IPS-15b (cell line): ENCODE measurements at regions not wholly inside any gene's neighbourhood (a gene's known extent, or its start where the extent isn't known, plus 50 kb on each side); places are given as distances from the start of the nearest gene placed in this dataset.

Experiments
- H3K27me3 ChIP-seq: one replicate; pipeline ENCODE4 v1.6.1; 2013; ENCODE audit warnings: low read length; ENCODE audit not compliant: control insufficient read depth, insufficient read depth
- H3K36me3 ChIP-seq: one replicate; pipeline ENCODE4 v1.6.1; 2013; ENCODE audit warnings: low read length; ENCODE audit not compliant: control insufficient read depth, insufficient read depth
- H3K4me1 ChIP-seq: one replicate; pipeline ENCODE4 v1.6.1; 2013; ENCODE audit warnings: mild to moderate bottlenecking, low read length; ENCODE audit not compliant: control insufficient read depth, insufficient read depth
- H3K4me3 ChIP-seq: one replicate; pipeline ENCODE4 v1.5.1; 2013; ENCODE audit warnings: low read depth, low read length
- H3K9ac ChIP-seq: one replicate; pipeline ENCODE4 v1.6.1; 2013; ENCODE audit warnings: low read depth, mild to moderate bottlenecking, low read length
- H3K9me3 ChIP-seq: one replicate; pipeline ENCODE4 v1.6.1; 2013; ENCODE audit warnings: mild to moderate bottlenecking, low read length; ENCODE audit not compliant: control insufficient read depth, insufficient read depth

DNA sequence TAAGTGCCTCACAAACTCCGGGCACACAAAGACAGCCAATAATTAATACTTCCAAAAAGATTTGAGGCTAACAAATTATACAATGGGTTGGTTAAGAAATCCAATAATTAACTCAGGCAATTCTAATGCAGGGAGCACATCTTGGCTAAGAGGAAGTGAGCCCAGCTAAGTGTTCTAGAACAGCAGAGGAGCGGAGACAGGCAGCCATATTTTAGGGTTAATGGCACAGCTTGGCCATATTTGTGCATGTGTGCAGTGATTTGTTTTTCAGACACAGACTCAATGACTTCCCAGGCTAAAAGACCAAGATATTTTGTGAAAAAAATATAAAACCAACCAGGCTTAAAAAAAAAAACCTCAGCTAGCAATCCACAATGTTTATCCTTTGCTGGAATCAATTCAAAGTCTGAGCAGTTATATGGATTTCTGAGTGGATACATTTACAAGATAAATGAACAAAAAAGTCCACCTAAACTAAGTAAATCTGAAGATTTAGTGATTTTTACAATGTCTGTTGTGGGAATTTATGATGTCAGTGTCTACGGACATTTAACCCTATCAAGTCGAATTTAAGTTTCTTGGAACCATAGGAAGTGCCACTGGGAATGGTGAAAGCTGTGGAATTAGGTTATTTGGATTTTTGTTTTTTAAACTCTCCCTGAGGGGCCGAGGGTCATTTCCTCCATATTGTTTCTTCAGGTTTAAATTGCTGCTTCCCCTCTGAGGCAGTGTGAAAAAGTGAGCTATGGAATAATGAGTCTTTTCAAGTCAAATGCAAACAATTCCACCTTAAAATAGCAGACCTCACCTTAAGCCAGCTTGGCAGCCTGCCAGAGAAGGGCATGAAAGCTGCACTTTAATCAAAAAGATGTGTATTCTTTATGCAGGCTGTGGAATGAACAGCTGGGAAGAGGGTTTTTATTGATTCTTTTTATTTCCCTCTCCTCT, 413.7 kb upstream of the TBL1XR1 start:
- no peaks in the 10 kb centered on the region for H3K9me3 ChIP-seq
- H3K4me3 ChIP-seq, result no peak overlapping the region
- no peaks in the 10 kb centered on the region for H3K36me3 ChIP-seq
- no peak overlapping the region for H3K9ac ChIP-seq
- H3K27me3 ChIP-seq, result no peaks in the 10 kb centered on the region
- H3K4me1 ChIP-seq, result peaks cover 19% of the 10 kb centered on the region

DNA sequence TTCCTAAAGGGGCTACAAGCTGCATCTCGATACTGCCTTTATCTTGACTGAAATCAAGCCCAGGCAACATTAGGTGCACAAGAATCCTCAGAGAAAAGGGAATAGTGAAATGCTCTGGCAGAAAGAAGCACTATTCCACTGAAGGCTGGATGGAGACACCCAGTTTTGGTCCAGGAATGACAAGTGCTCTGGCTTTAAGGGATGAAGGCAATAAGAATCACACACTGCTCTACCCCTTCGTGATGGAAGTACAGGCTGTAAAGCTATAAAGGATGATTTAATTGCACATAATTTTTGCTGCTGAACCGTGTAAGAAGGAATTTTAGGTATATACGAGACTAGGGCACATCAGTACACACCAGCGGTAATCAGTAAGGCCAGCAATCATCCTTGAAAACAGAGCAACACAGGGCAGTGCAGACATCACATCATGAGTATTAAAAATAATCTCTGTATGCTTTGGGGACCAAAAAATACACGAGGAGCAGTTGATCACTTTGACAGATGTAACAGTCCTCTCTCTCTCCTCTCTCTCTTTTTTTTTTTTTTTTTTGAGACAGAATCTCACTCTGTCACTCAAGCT, 414.6 kb upstream of the TBL1XR1 start:
- Histone ChIP-seq H3K27me3 (no peaks in the 10 kb centered on the region), H3K36me3 (no peaks in the 10 kb centered on the region), H3K9me3 (no peaks in the 10 kb centered on the region), H3K9ac (no peak overlapping the region), H3K4me1 (peaks cover 19% of the 10 kb centered on the region), H3K4me3 (no peak overlapping the region)

DNA sequence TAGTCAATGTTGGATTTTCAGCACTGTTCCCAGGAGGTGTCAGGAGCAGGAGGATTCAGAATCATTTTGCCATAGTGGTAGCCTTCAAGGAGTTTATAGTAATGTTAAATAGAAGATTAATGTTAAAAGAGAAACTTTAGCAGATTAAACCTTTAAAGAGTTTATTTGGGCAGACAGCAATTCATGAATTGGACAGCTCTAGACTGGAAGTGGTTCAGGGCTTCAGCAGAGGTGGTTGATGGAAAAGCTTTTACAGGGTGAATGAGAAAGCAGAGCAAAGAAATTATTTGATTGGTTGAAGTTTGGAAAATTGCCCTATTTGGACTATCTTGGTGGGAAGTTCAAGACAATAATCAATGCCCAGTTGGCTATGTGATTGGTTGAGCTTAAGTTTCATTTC, 416.6 kb upstream of the TBL1XR1 start:
- H3K4me3 ChIP-seq, result no peak overlapping the region

DNA sequence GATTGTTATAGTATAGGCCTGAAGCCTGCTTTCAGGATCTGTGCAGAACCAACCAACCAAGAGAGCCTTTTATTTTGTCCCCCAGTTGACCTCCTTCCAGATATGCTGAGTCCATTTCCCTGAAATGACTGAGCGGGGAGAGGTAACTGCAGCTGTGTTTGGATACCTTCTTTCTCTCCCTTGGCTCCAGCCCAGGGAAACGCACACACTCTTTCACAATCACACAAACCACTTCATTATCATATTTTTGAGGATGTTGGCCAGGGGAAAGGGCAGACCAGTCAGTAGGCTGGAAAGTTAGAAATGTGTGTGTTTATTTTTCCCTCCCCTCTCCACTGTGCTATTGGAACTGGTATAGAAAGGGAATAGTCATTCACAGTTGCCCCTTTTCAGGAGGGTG, 417.7 kb upstream of the TBL1XR1 start:
- Histone ChIP-seq H3K36me3 (no peaks in the 10 kb centered on the region), H3K4me3 (no peak overlapping the region), H3K4me1 (peaks cover 19% of the 10 kb centered on the region), H3K27me3 (no peaks in the 10 kb centered on the region), H3K9me3 (no peaks in the 10 kb centered on the region), H3K9ac (no peak overlapping the region)

More for the DNA sequence above, 416.6 kb upstream of the TBL1XR1 start:
- no peaks in the 10 kb centered on the region for H3K9me3 ChIP-seq
- no peak overlapping the region for H3K9ac ChIP-seq
- no peaks in the 10 kb centered on the region for H3K27me3 ChIP-seq
- H3K36me3 ChIP-seq, result no peaks in the 10 kb centered on the region
- peaks cover 19% of the 10 kb centered on the region for H3K4me1 ChIP-seq

DNA sequence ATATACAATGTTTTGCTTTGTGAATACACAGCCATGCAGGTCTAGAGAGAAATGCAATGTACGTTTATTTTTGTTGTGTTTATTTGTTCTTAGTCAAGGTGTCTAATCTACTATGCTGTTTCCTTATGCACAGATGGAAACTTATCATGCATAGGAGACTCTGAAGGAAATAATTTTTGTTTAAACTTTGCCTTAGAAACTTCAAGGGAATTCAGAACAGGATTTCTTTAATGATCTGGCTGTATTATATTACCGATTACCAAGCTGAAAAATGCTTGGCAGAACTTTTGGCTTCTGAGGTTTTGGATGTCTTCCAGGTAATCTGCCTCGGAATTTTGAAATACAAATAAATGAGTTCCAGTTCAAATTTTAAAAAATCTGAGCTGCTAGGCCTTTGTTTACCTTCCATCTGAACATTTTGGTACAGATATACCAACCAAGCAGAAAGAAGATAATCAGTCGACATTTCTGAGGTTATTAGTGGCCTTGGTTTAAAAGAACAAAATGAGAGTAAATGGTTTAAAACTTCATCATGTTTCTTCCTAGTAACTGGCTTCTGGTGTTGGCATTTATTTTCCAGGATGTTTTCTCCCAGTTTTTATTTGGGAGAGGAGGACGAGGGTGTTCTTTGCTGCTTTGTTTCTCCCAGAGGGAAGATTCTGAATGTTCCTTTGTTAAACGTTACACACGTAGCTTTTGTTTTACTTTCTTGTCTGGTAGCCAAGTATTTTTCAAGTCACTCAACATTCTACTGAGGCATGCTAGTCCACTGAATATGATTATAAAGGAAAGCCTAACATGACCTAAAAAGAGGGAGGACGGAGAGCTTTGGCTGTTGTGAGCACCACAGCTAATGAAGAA, 421.8 kb upstream of the TBL1XR1 start:
- Histone ChIP-seq H3K4me3 (no peak overlapping the region), H3K4me1 (no peaks in the 10 kb centered on the region), H3K9me3 (no peaks in the 10 kb centered on the region), H3K9ac (no peak overlapping the region), H3K27me3 (no peaks in the 10 kb centered on the region), H3K36me3 (no peaks in the 10 kb centered on the region)

DNA sequence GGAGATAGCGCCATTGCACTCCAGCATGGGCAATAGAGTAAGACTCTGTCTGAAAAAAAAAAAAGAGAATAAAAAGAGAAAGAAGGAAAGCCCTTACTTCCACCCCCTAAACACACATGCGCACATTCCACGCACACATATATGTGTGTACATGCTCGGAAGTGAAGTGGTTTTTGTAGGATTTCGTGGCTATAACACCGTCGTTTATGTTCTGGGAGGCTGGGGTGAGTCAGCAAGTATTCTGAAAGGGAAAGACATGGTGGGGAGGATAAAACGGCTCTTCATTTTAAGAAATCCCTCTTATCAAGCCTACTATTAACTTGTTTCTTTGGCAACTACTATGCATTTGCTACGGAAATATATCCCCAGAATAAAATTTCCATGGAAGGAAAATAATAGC, 422.8 kb upstream of the TBL1XR1 start:
- no peak overlapping the region for H3K4me3 ChIP-seq
- no peak overlapping the region for H3K9ac ChIP-seq
- H3K36me3 ChIP-seq, result no peaks in the 10 kb centered on the region
- no peaks in the 10 kb centered on the region for H3K4me1 ChIP-seq
- H3K9me3 ChIP-seq, result no peaks in the 10 kb centered on the region
- no peaks in the 10 kb centered on the region for H3K27me3 ChIP-seq

DNA sequence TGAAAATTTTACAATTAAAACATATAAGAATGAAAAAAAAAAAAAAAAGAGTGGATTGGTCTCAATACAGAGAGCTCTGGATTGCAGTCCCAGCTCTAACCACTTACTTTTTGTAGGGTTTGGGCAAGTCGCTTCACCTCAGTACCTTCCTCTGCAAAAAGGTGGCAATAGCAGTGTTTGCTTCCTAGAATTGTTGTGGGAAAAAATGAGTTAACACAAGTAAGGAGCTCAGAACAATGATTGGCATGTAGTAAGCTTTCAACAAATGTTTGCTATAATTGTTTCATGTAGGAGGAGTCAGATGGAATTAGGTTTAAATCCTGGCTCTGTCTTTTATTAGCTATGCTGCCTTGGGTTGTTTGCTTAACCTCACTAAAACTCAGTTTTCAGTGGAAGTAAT, 425.2 kb upstream of the TBL1XR1 start:
- Histone ChIP-seq H3K9ac (no peak overlapping the region), H3K36me3 (no peaks in the 10 kb centered on the region), H3K4me1 (no peaks in the 10 kb centered on the region), H3K27me3 (no peaks in the 10 kb centered on the region), H3K9me3 (no peaks in the 10 kb centered on the region), H3K4me3 (no peak overlapping the region)

DNA sequence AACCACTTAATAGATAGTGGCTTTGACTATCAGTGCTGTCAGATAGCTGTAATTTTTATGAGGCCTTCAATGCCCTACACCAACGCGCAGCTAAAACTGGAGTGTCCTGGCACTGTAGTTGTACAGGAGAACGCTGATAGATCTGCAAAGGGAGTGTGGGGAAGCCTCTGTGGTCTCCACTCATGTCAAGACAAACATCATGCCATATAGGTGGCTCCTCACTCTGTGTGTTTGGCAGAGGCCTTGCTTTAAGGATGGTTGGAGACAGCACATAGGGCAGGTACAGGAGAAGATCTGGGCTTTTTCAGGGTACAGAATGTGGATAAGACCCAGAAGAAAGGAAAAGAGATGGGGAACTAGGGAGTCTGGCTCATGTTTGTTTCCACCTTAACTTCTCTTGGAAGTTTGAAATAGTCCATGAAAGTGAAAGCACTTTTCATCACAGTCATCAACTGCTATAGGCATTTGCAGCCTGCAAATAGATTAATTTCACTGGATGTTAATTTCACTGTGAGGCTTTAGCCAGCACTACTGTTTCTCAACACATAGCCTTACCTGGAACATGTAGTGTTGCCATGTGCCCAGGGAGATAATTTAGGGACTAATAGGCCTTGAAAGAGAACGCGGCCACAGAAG, 425.8 kb upstream of the TBL1XR1 start:
- Histone ChIP-seq H3K4me1 (no peaks in the 10 kb centered on the region), H3K4me3 (no peak overlapping the region), H3K9me3 (no peaks in the 10 kb centered on the region), H3K9ac (no peak overlapping the region), H3K36me3 (no peaks in the 10 kb centered on the region), H3K27me3 (no peaks in the 10 kb centered on the region)

DNA sequence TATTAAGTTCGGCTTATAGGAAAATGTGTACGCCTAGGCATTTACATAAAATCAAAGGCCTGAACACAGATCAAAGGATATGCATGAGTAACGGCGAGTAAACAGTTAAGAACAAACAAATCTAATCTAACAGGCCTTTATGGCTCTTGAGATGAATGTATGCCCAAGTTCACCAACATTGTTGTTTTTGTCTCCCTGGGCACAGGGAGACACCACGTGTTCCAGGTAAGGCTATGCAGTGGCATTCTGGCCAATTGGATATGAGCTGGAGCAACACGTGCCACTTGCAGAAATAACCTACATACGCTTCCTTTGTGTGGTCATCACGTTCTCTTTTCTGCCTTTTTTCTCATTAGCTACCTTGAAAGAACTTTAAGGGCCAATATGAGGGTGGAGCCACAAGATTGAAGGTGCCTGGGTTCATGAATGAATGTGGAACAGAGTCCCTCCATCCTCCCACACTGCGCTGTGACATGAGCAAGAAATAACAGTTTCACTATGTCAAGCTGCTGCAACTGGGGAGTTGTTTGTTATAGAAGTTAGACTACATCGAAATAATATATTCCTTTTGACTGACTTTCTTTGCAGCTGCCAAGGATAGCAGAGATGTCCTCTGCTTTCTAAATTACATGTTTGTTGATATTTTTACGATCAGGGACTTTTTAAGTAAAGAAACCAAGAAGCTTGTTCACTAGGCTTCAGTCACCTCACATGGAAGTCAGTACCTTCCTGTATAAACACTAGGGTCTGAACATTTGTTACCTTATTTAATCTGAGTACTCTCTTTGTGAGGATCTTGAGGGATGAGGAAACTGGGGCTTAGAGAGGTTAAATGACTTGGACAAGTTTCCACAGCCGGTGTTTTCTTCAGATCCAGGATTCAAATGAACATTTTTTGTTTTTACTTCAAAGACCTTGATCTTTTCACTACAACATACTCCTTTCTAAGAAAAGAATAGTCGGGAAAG, 427.5 kb upstream of the TBL1XR1 start:
- Histone ChIP-seq H3K4me3 (no peak overlapping the region), H3K9me3 (no peaks in the 10 kb centered on the region), H3K9ac (no peak overlapping the region), H3K27me3 (no peaks in the 10 kb centered on the region), H3K36me3 (no peaks in the 10 kb centered on the region), H3K4me1 (no peaks in the 10 kb centered on the region)

DNA sequence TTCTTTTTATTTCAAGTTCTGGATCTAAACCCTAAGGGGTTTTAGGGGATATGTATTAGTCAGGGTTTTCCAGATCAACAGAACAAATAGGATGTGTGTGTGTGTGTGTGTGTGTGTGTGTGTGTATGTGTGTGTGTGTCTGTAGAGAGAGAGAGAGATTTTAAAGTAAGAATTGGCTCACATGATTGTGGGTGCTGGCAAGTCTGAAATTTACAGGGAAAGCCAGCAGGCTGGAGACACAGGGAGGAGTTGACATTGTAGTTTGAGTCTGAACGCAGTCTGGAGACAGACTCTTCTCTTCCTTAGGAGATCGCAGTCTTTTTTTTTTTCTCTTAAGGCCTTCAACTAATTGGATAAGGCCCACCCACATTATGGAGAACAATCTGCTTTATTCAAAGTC, 428.8 kb upstream of the TBL1XR1 start:
- Histone ChIP-seq H3K4me1 (no peaks in the 10 kb centered on the region), H3K27me3 (no peaks in the 10 kb centered on the region), H3K4me3 (no peak overlapping the region), H3K36me3 (no peaks in the 10 kb centered on the region), H3K9me3 (no peaks in the 10 kb centered on the region), H3K9ac (no peak overlapping the region)
